GM12878 (cell line): ENCODE measurements at regions not wholly inside any gene's neighbourhood (a gene's known extent, or its start where the extent isn't known, plus 50 kb on each side); places are given as distances from the start of the nearest gene placed in this dataset.

Source experiments
- CTCF ChIP-seq, 3 experiments: IDR thresholded peaks in 2 of 3; conservative IDR thresholded peaks in 1 of 3; 2 replicates each; pipeline ENCODE4 v1.5.1; 2011; ENCODE audit warnings: low read depth in 3 of 3, low read length in 3 of 3, mild to moderate bottlenecking in 3 of 3, control low read depth in 2 of 3, moderate library complexity in 2 of 3, inconsistent platforms in 1 of 3, mixed read lengths in 1 of 3; ENCODE audit not compliant: control insufficient read depth in 2 of 3, insufficient read depth in 1 of 3; ENCODE audit errors: extremely low read depth in 1 of 3
- EP300 ChIP-seq, 2 experiments: fragments of 150-350 bp in 1 of 2; IDR thresholded peaks; 2 replicates each; pipeline ENCODE4 v1.6.1; 2011 to 2012; ENCODE audit warnings: low read depth in 2 of 2, low read length in 2 of 2, borderline replicate concordance in 1 of 2, improper control_type of control experiment in 1 of 2, inconsistent platforms in 1 of 2; ENCODE audit not compliant: control insufficient read depth in 1 of 2
- IKZF1 ChIP-seq: fragments of 450-650 bp; conservative IDR thresholded peaks from 2 replicates; pipeline ENCODE4 v1.6.1; 2017; ENCODE audit warnings: antibody characterized with exemption, mild to moderate bottlenecking
- POLR2A ChIP-seq: IDR thresholded peaks from 2 replicates; pipeline ENCODE4 v1.6.1; 2011; ENCODE audit warnings: low read depth, mild to moderate bottlenecking, low read length
- ZBED1 ChIP-seq: IDR thresholded peaks from 2 replicates; pipeline ENCODE4 v1.6.1; 2016; ENCODE audit warnings: borderline replicate concordance
- ZBTB40 ChIP-seq: fragments of 450-650 bp; IDR thresholded peaks from 2 replicates; pipeline ENCODE4 v1.6.1; 2016; ENCODE audit warnings: mild to moderate bottlenecking, moderate library complexity, borderline replicate concordance
- ZNF622 ChIP-seq: fragments of 450-650 bp; IDR thresholded peaks from 2 replicates; pipeline ENCODE4 v1.6.1; 2017; ENCODE audit warnings: mild to moderate bottlenecking, inconsistent platforms

- no peak for TF ChIP-seq EP300 (IDR thresholded peaks at IDR 0.05; ENCODE audit: borderline replicate concordance in 1 of 2, control insufficient read depth in 1 of 2, low read depth in 2 of 2, low read length in 2 of 2)
- no peak for TF ChIP-seq CTCF (IDR thresholded peaks at IDR 0.05 in 2 of 3, conservative IDR thresholded peaks at IDR 0.05 in 1 of 3; ENCODE audit: control insufficient read depth in 2 of 3, extremely low read depth in 1 of 3, insufficient read depth in 1 of 3, low read depth in 3 of 3, low read length in 3 of 3)
- no peak for TF ChIP-seq ZBED1
- no peak for TF ChIP-seq ZBTB40
- no peak for TF ChIP-seq POLR2A
- TF ChIP-seq ZNF622 = no peak
- TF ChIP-seq IKZF1 = no peak
These were observed 547.3 kb downstream of the TAF11L14 start for GRCh38 chr5:18181575-18181974.
